HuH-7.5 (cell line): ENCODE measurements at regions not wholly inside any gene's neighbourhood (a gene's known extent, or its start where the extent isn't known, plus 50 kb on each side); places are given as distances from the start of the nearest gene placed in this dataset.

ENCODE experiments used
- DNase-seq: peaks from one replicate; pipeline ENCODE4 v3.0.0; 2011; ENCODE audit warnings: low spot score

DNA sequence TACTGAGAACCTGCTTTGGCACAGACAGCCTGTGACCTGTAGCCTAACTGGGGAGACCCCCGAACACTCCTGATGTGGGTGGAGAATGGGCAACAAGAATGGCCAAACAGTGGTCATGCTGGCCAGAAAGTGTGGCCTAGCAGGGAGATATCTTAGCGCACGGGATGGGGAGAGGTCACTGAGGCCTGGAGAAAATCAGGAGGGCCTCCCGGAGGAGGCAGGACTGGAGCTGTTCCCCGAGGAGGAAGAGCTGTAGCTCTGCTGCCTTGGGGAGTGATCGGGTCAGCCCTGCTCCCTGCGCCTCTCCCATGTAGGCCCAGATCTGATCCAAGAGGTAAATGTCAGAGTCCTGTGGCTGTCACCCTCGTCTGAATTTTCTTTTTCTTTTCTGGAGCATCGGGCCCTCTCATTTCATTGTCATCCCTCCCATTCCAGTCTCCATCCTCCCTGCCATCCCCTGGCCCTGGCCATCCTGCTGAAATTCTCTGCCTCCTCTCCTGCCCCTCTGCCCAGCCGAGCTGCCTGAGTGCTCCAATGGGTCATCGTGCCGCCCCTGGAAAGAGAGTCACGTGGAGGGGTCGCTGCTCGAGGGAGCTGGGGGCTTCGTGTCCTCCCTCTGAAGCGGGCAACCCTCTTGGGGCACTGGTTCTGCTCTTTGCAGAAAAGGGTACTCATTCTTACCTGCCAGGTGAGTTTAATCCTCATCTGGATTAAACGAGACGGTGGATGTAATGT, 242.9 kb downstream of the HAUS1 start:
- no peak for DNase-seq

DNA sequence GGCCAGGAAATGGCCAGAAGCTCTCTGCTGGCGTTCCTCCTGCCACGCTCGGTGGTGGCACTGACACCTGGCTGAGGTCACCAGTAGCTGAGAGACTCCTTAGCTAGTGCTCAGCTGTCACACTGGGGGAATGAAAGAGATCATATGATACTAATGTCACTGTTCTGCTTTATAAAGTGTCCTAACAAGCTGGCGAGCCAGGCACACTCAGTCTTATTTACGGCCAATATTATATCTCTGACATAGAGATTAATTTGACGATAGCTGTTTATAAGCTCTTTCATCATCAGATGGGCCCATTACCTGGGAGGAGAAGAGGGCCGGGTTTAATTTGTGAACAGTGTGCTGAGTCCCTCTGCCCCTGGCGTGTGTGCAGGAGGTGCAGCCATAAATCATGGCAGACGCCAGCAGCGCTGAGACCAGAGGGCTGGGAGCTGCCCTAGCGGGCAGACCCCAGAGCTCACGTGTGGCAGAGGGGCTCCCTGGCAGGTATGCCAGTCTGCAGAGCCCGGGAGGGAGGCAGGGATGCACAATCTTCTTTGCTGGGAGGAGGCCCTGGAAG, 246.5 kb downstream of the HAUS1 start:
- DNase-seq, result no peak

DNA sequence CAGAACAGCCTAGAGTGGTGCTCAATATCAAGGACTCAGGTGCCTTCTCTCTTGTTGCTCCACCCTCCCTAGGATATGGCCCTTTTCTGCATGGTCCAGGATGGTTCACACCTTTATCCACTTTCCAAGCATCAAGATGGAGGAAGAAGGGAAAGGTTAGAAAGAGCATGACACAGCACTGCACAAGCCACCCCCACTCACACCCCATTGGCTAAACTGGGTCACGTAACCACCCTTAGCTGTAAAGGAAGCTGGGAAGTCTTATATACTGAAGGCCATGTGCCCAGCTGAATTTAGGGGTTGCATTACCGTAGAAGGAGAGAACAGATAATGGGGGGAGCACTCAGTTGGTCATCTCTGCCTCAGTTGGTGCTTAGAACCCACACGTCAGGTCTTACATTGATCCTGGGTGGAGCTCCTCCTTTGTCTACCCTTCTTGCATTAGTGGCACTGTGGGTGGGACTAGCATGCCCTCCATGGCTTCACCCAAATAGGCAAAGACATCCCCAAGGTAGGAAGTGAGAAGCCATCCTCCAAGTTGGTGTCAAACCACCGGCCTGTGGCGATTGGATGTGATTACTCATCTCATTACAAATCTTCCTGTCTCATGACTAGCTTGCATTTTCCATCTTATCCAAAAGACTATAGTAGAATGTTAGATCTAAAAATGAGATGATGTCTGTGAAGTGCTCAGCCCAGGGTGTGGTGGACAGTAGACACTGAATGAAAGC, 248.5 kb downstream of the HAUS1 start:
- DNase-seq, result no peak

DNA sequence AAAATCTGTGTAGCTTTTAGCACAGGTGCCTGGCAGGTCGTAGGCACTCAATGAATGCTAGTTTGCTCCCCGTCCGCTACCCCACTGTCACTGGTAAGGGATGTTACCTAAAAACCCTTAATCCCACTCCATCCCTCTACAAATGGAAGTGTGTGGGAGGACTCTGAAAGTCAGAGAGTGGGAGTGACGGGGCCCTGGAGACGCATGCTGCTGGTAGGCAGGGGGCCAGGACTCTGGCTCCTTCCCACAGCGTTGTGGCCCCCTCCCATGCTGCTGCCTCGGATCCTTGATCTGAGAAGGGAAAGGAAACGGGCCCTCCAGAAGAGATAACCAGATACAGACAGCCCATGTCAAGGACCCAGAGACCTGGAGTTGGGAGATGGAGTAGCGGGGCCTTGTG, 249.3 kb downstream of the HAUS1 start:
- DNase-seq, result no peak

DNA sequence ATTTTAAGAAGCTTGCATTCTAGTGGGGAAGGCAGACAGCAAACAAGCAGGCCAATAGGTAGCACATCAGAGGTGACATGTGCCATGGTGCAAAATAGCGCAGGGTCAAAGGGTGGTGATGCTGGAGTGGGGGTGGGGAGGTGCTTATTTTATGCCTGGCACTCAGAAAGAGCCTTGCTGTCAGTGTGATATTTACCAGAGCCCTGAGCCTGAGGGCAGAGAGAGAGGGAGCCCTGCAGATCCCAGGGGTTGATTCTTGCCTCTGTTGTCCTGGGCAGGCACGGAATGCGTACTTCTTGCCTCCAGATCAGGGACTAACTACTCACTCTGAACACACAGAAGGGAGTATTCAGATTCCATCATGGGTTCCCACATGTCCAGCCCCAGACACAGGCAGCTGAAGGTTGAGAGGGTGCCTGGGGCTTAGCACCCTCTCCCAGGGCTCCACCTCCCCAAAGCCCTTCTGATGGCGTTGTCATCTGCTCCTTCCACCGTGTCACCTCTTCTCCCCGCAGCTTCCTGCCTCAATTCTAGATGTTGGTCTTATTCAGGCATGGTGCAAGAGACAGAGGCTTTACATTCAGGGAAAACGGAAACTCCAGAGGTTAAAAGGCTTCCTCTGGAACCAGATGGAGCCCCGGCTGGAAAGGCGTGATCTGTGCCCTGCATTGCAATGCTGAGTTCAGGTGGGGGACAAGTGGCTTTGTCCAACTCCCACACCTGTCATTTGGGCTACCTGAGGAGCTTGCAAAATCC, 252.3 kb downstream of the HAUS1 start:
- DNase-seq, result no peak

DNA sequence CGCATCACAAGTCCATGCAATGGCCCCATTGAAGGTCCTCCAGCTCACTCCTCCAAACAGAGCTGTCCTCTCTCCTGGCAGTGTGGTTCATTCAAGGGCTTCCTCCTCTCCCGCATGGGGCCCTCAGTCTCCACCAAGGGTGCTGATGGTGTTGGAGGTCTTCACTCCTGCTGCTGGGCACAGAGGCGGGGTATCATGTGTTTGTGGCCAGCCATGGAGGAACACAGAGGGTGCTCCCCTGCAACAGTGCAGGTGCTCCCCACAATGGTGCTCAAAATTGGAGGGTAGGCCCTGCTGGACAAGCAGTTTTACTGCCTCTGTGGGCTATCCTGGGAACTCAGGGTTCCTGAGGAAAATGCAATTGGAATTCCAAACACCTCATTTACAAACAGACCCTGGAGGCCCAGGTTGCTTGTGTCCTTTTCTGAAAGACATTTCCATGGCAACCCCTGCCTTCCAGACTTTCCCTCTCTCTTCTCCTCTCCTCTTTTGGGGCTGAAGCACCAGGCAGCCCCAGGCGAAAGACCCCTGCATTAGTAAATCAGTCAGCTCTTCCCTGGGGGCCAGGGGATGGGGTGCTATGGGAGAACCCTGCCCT, 256.0 kb downstream of the HAUS1 start:
- DNase-seq, result no peak

DNA sequence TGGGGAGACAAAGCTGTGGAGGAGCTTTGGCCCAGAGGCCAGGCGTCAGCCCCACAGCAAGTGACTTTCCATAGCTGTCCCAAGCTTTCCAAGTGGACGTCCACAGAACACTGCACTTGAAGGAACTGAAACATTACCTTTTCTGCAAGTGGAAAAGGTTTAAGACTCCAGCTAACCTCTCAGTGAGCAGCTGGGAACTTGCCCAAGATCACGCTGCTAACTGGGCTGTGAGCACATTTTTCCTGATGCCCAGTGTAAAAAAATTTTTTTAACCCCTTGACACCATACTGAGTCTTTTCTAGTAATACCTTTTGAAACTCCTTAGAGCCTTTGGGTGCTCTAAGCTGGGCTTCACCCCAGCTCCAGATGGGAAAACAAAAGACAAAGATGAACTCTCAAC, 256.7 kb downstream of the HAUS1 start:
- DNase-seq, result no peak

DNA sequence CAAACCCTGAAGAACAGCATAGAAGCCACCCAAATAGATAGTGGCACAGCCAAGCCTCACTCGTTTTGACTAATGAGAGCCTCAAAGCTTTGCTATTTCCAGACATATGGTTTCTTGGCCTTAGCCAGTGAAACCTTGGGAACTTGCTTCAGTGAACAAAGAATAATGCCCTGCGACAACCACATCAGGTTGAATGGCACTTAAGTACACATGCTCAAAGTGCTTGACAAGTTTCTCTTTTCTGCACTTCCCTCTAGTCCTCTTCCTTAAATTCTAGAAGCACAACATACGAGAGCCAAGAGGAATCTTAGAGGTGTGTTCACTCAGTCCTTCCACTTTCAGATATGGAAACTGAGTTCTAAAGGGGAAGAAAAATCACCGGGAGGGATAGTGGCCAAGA, 258.3 kb downstream of the HAUS1 start:
- DNase-seq, result no peak

DNA sequence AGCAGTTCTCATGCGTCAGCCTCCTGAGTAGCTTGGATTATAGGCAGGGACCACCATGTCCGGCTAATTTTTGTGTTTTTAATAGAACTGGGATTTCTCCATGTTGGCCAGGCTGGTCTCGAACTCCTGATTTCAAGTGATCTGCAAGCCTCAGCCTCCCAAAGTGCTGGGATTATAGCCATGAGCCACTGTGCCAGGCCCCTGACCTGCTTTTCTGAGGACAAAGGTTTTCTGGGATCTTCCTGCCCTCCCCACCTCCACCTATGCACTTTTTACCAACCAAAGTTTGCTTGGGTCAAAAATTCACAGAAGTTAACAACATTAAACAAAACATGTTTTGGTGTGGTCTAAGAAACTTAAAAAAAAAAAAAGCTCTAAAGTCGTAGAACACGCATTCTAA, 259.9 kb downstream of the HAUS1 start:
- DNase-seq, result no peak

DNA sequence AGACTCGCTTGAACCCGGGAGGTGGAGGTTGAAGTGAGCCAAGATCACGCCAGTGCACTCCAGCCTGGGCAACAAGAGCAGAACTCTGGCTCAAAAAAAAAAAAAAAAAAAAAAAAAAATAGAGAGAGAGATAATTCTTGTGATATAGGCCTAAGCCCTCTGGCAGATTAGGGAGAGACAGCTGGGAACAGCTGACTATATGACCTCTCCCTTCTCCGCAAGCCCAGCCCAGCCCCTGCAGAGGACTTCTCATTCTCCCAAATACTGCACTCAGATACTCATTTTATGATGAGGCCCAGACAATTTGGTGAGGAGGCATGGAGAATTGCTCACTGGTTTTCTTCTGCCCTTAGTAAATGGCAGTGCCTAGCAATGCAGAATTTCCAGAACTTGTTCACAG, 262.0 kb downstream of the HAUS1 start:
- no peak for DNase-seq

DNA sequence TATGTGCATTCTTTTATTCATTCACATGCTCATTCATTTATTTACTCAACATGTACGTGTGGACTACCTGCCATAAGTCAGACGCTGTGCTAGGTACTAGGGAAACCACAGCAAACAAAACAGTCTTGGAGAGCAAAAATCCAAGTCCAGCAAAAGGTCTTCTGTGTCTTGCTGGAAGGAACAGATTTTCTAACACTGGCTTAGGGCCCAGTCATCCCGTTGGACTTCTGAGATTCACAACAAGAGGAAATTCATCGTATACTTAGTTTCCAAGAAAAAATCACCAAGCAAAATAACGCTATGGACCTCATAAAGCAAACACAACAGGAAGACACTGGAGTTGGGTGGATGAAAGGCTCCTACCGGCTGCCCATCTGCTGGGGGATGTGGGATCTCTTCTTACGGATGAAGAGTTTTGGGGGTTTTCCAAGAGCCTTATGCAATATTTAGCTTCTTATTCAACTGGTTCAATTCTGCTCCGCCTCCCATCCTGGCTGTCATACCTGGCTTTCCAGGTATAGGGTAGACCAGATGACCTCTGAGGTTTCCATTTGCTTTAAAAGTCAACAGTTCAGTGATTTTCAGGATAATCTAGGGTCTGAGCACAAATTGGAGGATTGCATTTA, 262.7 kb downstream of the HAUS1 start:
- DNase-seq, result no peak

DNA sequence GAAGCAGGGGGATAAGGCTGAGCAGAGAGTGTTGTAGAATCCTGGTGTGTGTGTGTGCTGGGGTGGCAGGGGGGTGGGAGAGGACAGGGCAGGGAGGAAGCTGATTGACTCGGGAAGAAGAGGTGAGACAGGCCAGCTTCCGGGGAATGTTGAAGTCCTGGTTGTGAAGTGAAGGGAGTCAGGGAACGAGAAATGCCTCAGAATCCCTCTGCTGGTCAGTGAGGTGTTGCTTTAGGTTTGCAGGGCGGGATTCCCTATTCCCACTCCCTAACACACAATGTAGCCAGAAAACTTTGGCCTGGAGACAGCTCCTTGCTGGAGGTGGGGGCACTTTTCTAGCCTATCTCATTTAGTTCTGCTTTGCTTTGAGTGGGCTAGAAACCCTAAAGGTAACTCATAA, 265.1 kb downstream of the HAUS1 start:
- no peak for DNase-seq

DNA sequence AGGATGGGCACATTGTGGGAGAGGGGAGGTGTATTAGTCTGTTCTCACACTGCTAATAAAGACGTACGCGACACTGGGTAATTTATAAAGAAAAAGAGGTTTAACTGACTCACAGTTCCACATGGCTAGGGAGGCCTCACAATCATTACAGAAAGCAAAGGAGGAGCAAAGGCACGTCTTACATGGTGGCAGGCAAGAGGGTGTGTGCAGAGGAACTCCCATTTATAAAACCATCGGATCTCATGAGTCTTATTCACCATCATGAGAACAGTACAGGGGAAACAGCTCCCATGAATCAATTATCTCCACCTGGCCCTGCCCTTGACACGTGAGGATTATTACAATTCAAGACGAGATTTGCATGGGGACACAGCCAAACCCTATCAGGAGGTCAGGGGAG, 266.7 kb downstream of the HAUS1 start:
- no peak for DNase-seq

DNA sequence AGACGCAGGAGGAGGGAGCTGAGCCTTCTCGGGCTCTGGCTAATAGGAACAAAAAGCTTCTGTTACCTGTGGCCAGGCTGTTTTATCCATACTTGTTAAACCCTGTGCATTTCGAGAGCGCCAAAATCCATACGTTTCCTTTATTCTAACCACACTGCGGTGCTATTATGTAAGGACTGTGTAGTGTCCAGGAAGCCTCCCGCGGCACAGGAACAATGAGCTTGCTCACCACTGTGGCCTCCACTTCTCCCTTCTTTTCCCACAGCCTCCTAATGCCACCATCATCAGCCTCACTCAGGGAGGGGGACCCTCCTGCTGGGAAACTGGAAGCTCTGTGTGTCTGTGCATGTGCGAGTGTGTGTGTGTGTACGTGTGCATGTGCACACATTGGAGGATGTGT, 268.5 kb downstream of the HAUS1 start:
- DNase-seq, result no peak

DNA sequence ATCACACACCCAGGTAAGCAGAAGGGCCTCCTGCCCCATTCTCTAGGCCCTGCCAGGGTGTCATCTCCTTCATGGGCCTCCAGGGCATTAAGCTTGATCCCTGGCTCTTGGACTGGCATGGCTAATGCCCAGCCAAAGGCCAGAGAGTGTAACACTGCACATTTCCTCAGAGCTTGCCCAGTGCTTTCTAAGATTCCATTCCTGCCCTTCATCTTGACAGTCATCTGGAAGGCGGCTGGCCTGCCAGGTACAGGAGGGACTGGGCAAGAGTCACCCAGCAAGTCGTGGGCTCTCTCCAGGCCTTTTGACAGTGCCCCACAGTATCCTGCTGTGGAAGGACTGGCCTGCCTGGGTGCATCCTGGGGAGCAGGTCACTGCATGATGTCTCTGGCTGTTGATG, 268.9 kb downstream of the HAUS1 start:
- DNase-seq, result no peak

DNA sequence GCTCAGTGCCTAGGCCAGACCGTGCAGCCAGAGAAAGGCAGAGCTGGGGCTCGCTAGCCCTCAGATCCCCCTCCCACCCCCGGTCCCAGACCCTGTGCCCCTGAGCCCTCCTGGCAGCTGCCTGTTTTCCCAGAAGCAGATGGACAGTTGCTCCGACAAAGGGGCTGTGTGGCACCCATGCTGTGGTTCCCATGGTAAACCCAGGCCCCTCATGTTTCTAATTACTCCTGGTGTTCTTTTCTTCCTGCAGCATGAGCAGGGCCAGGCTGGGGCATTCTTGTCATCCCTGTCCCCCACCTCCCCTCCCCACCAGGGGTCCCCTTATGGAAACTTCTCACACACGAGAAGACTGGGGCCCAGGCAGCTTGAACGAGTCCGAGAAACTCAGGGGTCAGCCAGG, 269.6 kb downstream of the HAUS1 start:
- DNase-seq, result no peak

DNA sequence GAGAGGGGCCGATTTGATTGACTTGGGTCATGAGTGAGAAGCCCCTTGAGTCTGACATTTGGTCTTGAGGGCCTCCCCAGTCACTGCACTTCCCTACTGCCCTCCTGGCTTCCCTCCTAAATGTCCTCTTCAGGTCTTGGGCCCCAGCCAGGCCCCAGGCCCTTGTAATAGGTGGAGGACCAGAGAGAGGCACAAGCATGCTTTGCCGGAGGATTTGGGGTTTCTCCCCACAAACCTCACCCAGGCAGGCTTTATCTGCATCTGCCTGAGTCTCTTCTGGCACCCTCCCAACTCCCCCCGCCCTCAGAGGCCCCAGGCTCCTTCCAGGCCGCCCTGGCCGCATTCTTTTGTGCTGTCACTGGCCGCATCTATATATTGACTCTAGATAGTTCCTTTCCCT, 270.7 kb downstream of the HAUS1 start:
- no peak for DNase-seq

DNA sequence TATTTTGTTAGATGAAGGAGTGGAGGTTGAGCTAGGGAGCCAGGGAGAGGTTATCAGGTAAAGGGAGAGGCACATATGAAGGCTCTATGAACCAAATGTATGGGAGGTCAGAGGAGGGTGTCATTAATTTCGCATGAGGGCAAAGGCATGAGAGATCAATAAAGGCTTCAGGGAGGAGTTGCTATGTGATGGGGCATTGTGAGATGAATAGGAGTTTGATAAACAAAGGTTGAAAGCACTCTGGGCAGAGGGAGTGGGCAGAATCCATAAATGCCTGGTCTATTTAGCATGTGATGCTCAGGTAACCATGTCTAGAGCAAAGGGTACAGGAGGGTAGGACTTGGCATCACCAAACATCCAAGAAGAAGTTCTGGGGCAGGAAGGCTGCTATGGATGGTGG, 273.4 kb downstream of the HAUS1 start:
- DNase-seq, result no peak

DNA sequence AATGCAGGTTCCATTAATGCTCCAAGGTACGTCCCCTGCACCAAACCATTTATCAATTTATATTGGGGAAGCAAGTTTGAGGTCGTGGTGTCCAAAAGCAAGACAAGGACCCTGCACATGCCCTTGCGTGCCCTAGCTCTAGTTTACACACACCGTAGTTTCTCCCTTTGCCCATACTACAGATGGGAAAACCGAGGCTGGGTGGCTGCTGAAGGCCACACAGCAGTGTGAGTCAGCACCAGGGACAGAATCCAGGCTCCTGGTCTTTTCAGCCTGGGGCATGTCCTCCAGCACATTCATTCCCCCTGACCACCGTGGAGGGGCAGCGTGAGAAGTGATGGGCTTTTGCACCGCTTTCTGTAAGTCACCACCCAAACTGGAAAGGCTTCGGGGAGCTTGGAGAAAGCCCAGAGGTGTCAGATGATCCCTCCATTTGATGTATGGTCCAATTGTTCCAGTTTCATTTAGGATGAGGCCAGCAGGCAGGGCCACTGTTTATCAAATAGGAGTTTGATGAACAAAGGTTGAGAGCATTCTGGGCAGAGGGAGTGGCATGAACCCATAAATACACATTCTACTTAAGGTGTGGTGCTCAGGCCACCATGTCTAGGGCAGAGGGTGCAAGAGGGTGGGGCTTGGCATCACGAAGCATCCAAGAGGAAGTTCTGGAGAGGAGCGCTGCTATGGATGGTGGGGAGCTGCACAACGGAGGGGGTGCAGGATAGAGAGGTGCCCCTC, 274.1 kb downstream of the HAUS1 start:
- no peak for DNase-seq

DNA sequence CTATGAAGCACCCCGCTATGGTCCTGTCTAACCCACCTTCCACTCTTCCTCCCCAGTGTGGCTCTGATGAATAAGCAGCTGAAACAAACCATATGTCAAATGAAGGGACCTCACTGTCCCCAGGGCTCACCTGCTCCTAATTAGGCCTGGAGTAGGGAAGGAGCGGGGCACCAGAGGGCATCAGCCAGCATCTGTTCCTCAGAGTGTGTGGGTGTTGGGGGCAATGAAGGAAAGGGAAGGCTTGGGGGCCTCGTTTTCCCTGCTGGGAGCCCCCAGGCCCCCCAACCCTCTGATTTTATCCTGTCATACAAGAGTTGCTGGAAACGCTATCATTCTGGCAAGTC, 274.7 kb downstream of the HAUS1 start:
- DNase-seq, result no peak

DNA sequence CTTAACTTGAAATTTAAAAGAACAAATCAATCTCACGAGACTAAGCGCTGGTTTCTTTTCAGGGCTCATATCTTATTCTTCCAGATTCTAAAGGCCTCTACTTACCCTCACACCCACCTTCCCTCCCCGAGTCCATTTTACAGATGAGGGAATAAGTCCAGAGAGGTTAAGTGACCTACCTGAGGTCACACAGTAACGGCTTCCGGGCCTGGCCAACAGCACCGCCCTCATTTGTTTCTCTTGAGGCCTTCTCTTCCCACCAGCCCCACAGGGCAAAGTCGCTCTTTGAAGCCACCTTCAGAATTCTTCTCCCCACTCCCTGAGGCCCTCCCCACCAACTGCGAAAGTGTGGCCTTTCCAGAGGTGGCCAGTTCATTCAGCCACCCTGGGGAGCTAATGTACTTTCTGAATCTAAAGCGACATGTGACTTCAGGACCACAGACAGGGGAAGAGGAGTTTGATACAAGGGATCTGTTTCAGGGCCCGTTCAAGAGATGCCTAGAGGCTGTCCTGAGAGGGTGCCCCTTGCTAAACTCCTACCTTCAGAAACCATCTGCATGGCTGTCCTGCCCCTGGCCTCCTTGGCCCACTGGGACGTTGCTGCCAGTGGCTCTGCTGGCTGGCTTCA, 275.3 kb downstream of the HAUS1 start:
- DNase-seq, result no peak
